ENCODE measurements at regions not wholly inside any gene's neighbourhood (a gene's known extent, or its start where the extent isn't known, plus 50 kb on each side); places are given as distances from the start of the nearest gene placed in this dataset.

DNA sequence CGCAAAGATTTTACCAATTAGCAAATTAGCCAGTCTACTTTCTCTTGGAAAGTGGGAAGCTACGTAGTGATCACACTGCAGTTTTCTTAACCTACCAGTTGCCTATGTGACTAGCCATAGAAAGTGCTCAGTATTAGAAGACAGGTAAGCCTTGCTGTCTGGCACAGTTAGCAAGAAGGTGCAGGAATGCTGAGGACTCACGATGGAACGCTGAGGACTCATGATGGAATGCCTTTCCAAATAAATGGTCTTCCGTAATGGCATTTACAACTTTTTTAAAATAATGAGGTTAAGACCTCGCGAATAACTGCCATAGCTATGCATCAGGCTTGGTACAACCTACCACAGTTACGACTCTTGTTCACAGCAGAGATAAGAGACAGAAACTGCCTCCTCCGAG lies 1645.6 kb upstream of the MIR17HG start:
- Histone ChIP-seq H3K9me3 (replicated peaks) (no peaks in the 10 kb centered on the region), H3K36me3 (no peaks in the 10 kb centered on the region), H3K27me3 (ENCODE audit: low read depth) (no peaks in the 10 kb centered on the region), H3K4me3 (no peak overlapping the region), H3K27ac (replicated peaks) (no peak overlapping the region), H3K4me1 (no peaks in the 10 kb centered on the region)
- no peak for DNase-seq
- intact Hi-C loops (cut with micrococcal nuclease), result no loop called here
- no peak for TF ChIP-seq CTCF (IDR thresholded peaks at IDR 0.05; ENCODE audit: borderline replicate concordance)

DNA sequence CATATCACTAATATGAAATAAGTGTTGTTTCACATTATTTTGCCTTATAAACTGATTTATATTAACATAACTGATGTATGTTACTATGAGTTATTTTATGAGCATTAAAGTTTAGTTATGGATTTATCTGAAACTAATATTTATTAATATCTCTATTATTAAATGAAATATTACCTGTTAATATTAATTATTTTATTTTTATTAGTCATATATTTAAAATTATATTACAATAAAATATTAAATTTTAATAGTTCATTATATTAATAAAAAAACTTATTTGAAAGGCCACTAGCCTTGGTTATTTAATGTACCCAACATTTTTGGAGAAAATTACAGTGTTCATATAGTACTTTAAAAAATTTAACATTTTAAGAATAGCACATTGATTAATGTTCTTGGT lies 1643.4 kb upstream of the MIR17HG start:
- H3K27ac ChIP-seq (replicated peaks), result no peak overlapping the region
- no peaks in the 10 kb centered on the region for H3K4me1 ChIP-seq
- no peak overlapping the region for H3K4me3 ChIP-seq
- intact Hi-C loops (cut with micrococcal nuclease), result no loop called here
- no peaks in the 10 kb centered on the region for H3K36me3 ChIP-seq
- TF ChIP-seq CTCF (IDR thresholded peaks at IDR 0.05; ENCODE audit: borderline replicate concordance), result no peak
- H3K9me3 ChIP-seq (replicated peaks), result no peaks in the 10 kb centered on the region
- no peak for DNase-seq
- no peaks in the 10 kb centered on the region for H3K27me3 ChIP-seq (ENCODE audit: low read depth)

DNA sequence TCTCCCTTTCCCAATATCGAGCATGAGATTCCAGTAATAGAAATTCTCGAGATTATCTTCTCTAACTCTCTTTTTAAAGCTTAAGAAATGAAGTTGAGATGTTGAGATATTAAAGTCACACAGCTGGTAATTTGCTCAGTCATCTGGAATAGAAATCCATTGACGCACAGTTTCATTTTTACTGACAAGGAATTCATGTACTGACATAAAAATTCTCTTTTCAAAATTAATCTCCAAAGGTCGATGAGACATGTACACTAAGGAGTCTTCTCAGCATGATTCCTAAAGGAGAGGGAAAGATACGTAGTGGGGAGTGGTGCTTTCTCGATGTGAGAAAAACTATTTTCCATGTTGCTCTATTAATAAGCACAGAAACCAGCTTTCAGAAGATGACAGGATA lies 1639.5 kb upstream of the MIR17HG start:
- H3K27me3 ChIP-seq (ENCODE audit: low read depth), result no peaks in the 10 kb centered on the region
- intact Hi-C loops (cut with micrococcal nuclease), result no loop called here
- H3K4me1 ChIP-seq, result no peaks in the 10 kb centered on the region
- no peak overlapping the region for H3K27ac ChIP-seq (replicated peaks)
- no peak for TF ChIP-seq CTCF (IDR thresholded peaks at IDR 0.05; ENCODE audit: borderline replicate concordance)
- H3K9me3 ChIP-seq (replicated peaks), result no peaks in the 10 kb centered on the region
- H3K4me3 ChIP-seq, result no peak overlapping the region
- no peak for DNase-seq
- H3K36me3 ChIP-seq, result no peaks in the 10 kb centered on the region

DNA sequence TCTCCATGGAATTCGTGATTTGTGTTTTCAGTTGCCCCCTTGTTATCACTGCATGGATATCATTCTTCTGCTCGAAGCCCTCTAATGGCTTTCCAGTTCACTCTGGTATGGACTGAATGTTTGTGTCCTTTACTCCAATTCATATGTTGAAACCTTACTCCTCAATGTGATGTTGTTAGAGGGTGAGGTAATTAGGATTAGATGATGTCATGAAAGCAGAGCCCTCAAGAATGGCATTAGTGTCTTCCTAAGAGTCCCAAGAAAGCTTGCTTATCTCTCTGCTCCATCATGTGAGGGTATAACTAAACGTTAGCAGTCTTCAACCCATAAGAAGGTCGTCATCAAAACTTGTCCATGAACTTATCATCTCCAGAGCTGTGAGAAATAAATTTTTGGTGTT lies 1626.3 kb upstream of the MIR17HG start:
- H3K4me3 ChIP-seq, result no peak overlapping the region
- no peak overlapping the region for H3K27ac ChIP-seq (replicated peaks)
- no peak for DNase-seq
- TF ChIP-seq CTCF (IDR thresholded peaks at IDR 0.05; ENCODE audit: borderline replicate concordance), result no peak
- intact Hi-C loops (cut with micrococcal nuclease), result no loop called here
- peaks cover 6% of the 10 kb centered on the region for H3K9me3 ChIP-seq (replicated peaks)
- H3K4me1 ChIP-seq, result no peaks in the 10 kb centered on the region
- H3K27me3 ChIP-seq (ENCODE audit: low read depth), result no peaks in the 10 kb centered on the region
- H3K36me3 ChIP-seq, result no peaks in the 10 kb centered on the region

GRCh38 chr13:89726690-89727435 lies 1620.6 kb upstream of the MIR17HG start:
- intact Hi-C loops (cut with micrococcal nuclease), result no loop called here
- Histone ChIP-seq H3K4me3 (no peak overlapping the region), H3K27ac (replicated peaks) (no peak overlapping the region), H3K36me3 (no peaks in the 10 kb centered on the region), H3K27me3 (ENCODE audit: low read depth) (no peaks in the 10 kb centered on the region), H3K9me3 (replicated peaks) (peaks cover 11% of the 10 kb centered on the region), H3K4me1 (no peaks in the 10 kb centered on the region)
- TF ChIP-seq CTCF (IDR thresholded peaks at IDR 0.05; ENCODE audit: borderline replicate concordance), result no peak
- DNase-seq, result no peak

Data from left ventricle myocardium inferior (tissue), 1 donor.